Vagina (tissue), 2 donors: ENCODE measurements at regions not wholly inside any gene's neighbourhood (a gene's known extent, or its start where the extent isn't known, plus 50 kb on each side); places are given as distances from the start of the nearest gene placed in this dataset.

Experiments
- DNase-seq, 2 donors: peaks; one replicate each; pipeline ENCODE4 v3.0.0-alpha.2; 2017; ENCODE audit errors: extremely low spot score in 2 of 2
- H3K27ac ChIP-seq: fragments of 200-600 bp; sonication (generic); one replicate; pipeline ENCODE4 v1.5.1; 2019
- H3K27me3 ChIP-seq: fragments of 200-600 bp; sonication (generic); one replicate; pipeline ENCODE4 v1.5.1; 2019
- H3K36me3 ChIP-seq, 2 donors: fragments of 200-600 bp; sonication (generic); one replicate each; pipeline ENCODE4 v1.5.1; 2017 to 2019
- H3K4me1 ChIP-seq: fragments of 200-600 bp; sonication (generic); one replicate; pipeline ENCODE4 v1.5.1; 2019
- H3K4me3 ChIP-seq, 2 donors: fragments of 200-600 bp; sonication (generic); 1 replicate in 1 of 2; 2 replicates in 1 of 2; pipeline ENCODE4 v1.5.1; 2016 to 2019
- H3K9me3 ChIP-seq: fragments of 200-600 bp; sonication (generic); one replicate; pipeline ENCODE4 v1.5.1; 2019
- CTCF ChIP-seq, 3 experiments: fragments of 450-650 bp in 2 of 3; fragments of 200-600 bp in 1 of 3; sonication (generic) in 1 of 3; IDR thresholded peaks; one replicate each; pipeline ENCODE4 v1.5.1; 2017 to 2019; ENCODE audit warnings: antibody characterized with exemption in 3 of 3, mild to moderate bottlenecking in 2 of 3, moderate library complexity in 2 of 3
- POLR2A ChIP-seq, 2 donors: fragments of 450-650 bp; IDR thresholded peaks; one replicate each; pipeline ENCODE4 v1.6.1; 2017; ENCODE audit warnings: antibody characterized with exemption in 2 of 2, mild to moderate bottlenecking in 2 of 2, moderate library complexity in 2 of 2
- POLR2AphosphoS5 ChIP-seq, 2 donors: sonication (generic); formaldehyde crosslinking; IDR thresholded peaks; one replicate each; pipeline ENCODE4 v1.9.0; 2017; ENCODE audit warnings: antibody characterized with exemption in 2 of 2, mild to moderate bottlenecking in 2 of 2, low read depth in 1 of 2; ENCODE audit not compliant: insufficient read depth in 1 of 2
- intact Hi-C: fragments of 100-400 bp; cut with DNase I; formaldehyde crosslinking; loops from one replicate; pipeline ENCODE4 v1.15.1; 2023

GRCh38 chr6:22779062-22779461 lies 209.7 kb downstream of the HDGFL1 start:
- H3K27ac ChIP-seq = no peak overlapping the region
- intact Hi-C loops = loop anchor here (10.0 kb wide), 1 partner anchor 526 kb away; no protein-coding TSS in a partner anchor
- no peak for TF ChIP-seq CTCF (IDR thresholded peaks at IDR 0.05)
- TF ChIP-seq POLR2A (IDR thresholded peaks at IDR 0.05) = no peak
- no peak for TF ChIP-seq POLR2AphosphoS5 (IDR thresholded peaks at IDR 0.05; ENCODE audit: insufficient read depth in 1 of 2, low read depth in 1 of 2)
- no peak for DNase-seq
- no peaks in the 10 kb centered on the region for H3K36me3 ChIP-seq
- H3K9me3 ChIP-seq = peaks cover 3% of the 10 kb centered on the region
- H3K4me1 ChIP-seq = no peaks in the 10 kb centered on the region
- H3K27me3 ChIP-seq = no peaks in the 10 kb centered on the region
- H3K4me3 ChIP-seq = no peak overlapping the region

- no peak overlapping the region for H3K27ac ChIP-seq
Observed at GRCh38 chr6:22783931-22784330, 214.6 kb downstream of the HDGFL1 start.

GRCh38 chr6:22784601-22785410 lies 215.4 kb downstream of the HDGFL1 start:
- Histone ChIP-seq H3K4me1 (no peaks in the 10 kb centered on the region), H3K4me3 (no peak overlapping the region), H3K36me3 (no peaks in the 10 kb centered on the region), H3K9me3 (no peaks in the 10 kb centered on the region), H3K27me3 (no peaks in the 10 kb centered on the region), H3K27ac (no peak overlapping the region)
- intact Hi-C loops = no loop called here
- TF ChIP-seq POLR2A (IDR thresholded peaks at IDR 0.05) (no peak), POLR2AphosphoS5 (IDR thresholded peaks at IDR 0.05; ENCODE audit: insufficient read depth in 1 of 2, low read depth in 1 of 2) (no peak), CTCF (IDR thresholded peaks at IDR 0.05) (no peak)
- DNase-seq = no peak

More at GRCh38 chr6:22783931-22784330, 214.6 kb downstream of the HDGFL1 start:
- Histone ChIP-seq H3K36me3 (no peaks in the 10 kb centered on the region), H3K27me3 (no peaks in the 10 kb centered on the region), H3K4me1 (no peaks in the 10 kb centered on the region), H3K4me3 (no peak overlapping the region), H3K9me3 (no peaks in the 10 kb centered on the region)
- DNase-seq = no peak
- intact Hi-C loops = no loop called here
- no peak for TF ChIP-seq CTCF (IDR thresholded peaks at IDR 0.05)
- TF ChIP-seq POLR2AphosphoS5 (IDR thresholded peaks at IDR 0.05; ENCODE audit: insufficient read depth in 1 of 2, low read depth in 1 of 2) = no peak
- TF ChIP-seq POLR2A (IDR thresholded peaks at IDR 0.05) = no peak

GRCh38 chr6:22788038-22788437 lies 218.7 kb downstream of the HDGFL1 start:
- Histone ChIP-seq H3K36me3 (no peaks in the 10 kb centered on the region), H3K27me3 (no peaks in the 10 kb centered on the region), H3K27ac (no peak overlapping the region), H3K4me3 (no peak overlapping the region), H3K9me3 (no peaks in the 10 kb centered on the region), H3K4me1 (no peaks in the 10 kb centered on the region)
- intact Hi-C loops = no loop called here
- DNase-seq = no peak
- TF ChIP-seq POLR2AphosphoS5 (IDR thresholded peaks at IDR 0.05; ENCODE audit: insufficient read depth in 1 of 2, low read depth in 1 of 2) = no peak
- TF ChIP-seq CTCF (IDR thresholded peaks at IDR 0.05) = no peak

GRCh38 chr6:22789315-22789714 lies 219.9 kb downstream of the HDGFL1 start:
- Histone ChIP-seq H3K27ac (no peak overlapping the region), H3K36me3 (no peaks in the 10 kb centered on the region), H3K9me3 (no peaks in the 10 kb centered on the region), H3K27me3 (no peaks in the 10 kb centered on the region), H3K4me3 (no peak overlapping the region), H3K4me1 (no peaks in the 10 kb centered on the region)
- no peak for TF ChIP-seq CTCF (IDR thresholded peaks at IDR 0.05)
- TF ChIP-seq POLR2AphosphoS5 (IDR thresholded peaks at IDR 0.05; ENCODE audit: insufficient read depth in 1 of 2, low read depth in 1 of 2) = no peak
- no peak for TF ChIP-seq POLR2A (IDR thresholded peaks at IDR 0.05)
- intact Hi-C loops = no loop called here
- no peak for DNase-seq
